Astrocyte (in vitro differentiated cells and primary cell): ENCODE measurements at regions not wholly inside any gene's neighbourhood (a gene's known extent, or its start where the extent isn't known, plus 50 kb on each side); places are given as distances from the start of the nearest gene placed in this dataset.

ENCODE experiments used
- DNase-seq: peaks from one replicate; pipeline ENCODE4 v3.0.0-alpha.2; 2010; ENCODE audit warnings: low read depth
- FAIRE-seq: peaks from 2 replicates; lab custom pipeline; 2011; peaks lifted over from hg19 to GRCh38; lab: Jason Lieb, UNC
- H2AFZ ChIP-seq: 2 replicates; pipeline ENCODE4 v1.6.0; 2012; ENCODE audit warnings: low read depth, low read length, inconsistent platforms
- H3K27ac ChIP-seq: 2 replicates; pipeline ENCODE4 v1.5.1; 2011; ENCODE audit warnings: low read depth, low read length, inconsistent platforms
- H3K27me3 ChIP-seq: 2 replicates; pipeline ENCODE4 v1.6.0; 2011; ENCODE audit warnings: low read length, inconsistent platforms; ENCODE audit not compliant: insufficient read depth
- H3K36me3 ChIP-seq: 2 replicates; pipeline ENCODE4 v1.5.1; 2011; ENCODE audit warnings: low read length, inconsistent platforms; ENCODE audit not compliant: insufficient read depth
- H3K4me1 ChIP-seq: 2 replicates; pipeline ENCODE4 v1.5.1; 2011; ENCODE audit warnings: low read length, inconsistent platforms; ENCODE audit not compliant: insufficient read depth
- H3K4me2 ChIP-seq: 2 replicates; pipeline ENCODE4 v1.6.0; 2012; ENCODE audit warnings: low read length, inconsistent platforms
- H3K4me3 ChIP-seq: 2 replicates; pipeline ENCODE4 v1.5.1; 2011; ENCODE audit warnings: low read depth, mild to moderate bottlenecking, low read length, inconsistent platforms; ENCODE audit not compliant: insufficient read depth
- H3K79me2 ChIP-seq: 2 replicates; pipeline ENCODE4 v1.6.0; 2012; ENCODE audit warnings: mild to moderate bottlenecking, low read length, inconsistent platforms; ENCODE audit not compliant: insufficient read depth
- H3K9ac ChIP-seq: 2 replicates; pipeline ENCODE4 v1.6.0; 2012; ENCODE audit warnings: mild to moderate bottlenecking, low read length, inconsistent platforms
- H3K9me3 ChIP-seq: 2 replicates; pipeline ENCODE4 v1.5.1; 2012; ENCODE audit warnings: low read depth, mild to moderate bottlenecking, low read length, inconsistent platforms; ENCODE audit not compliant: insufficient read depth
- H4K20me1 ChIP-seq: 2 replicates; pipeline ENCODE4 v1.6.0; 2012; ENCODE audit warnings: low read length, inconsistent platforms; ENCODE audit not compliant: insufficient read depth
- H3K27ac Mint-ChIP-seq: one replicate; pipeline ENCODE4 v1.8.0; 2021; ENCODE audit warnings: mild to moderate bottlenecking, mixed read lengths; ENCODE audit not compliant: unreplicated experiment
- H3K27me3 Mint-ChIP-seq: one replicate; pipeline ENCODE4 v1.8.0; 2021; ENCODE audit warnings: low read depth, mixed read lengths; ENCODE audit not compliant: unreplicated experiment
- H3K36me3 Mint-ChIP-seq: one replicate; pipeline ENCODE4 v1.8.0; 2021; ENCODE audit warnings: low read depth, mixed read lengths; ENCODE audit not compliant: unreplicated experiment
- H3K4me1 Mint-ChIP-seq: one replicate; pipeline ENCODE4 v1.8.0; 2021; ENCODE audit warnings: low read depth, mixed read lengths; ENCODE audit not compliant: unreplicated experiment
- H3K4me3 Mint-ChIP-seq: one replicate; pipeline ENCODE4 v1.8.0; 2021; ENCODE audit warnings: mild to moderate bottlenecking, moderate library complexity, mixed read lengths; ENCODE audit not compliant: unreplicated experiment
- H3K9me3 Mint-ChIP-seq: one replicate; pipeline ENCODE4 v1.8.0; 2021; ENCODE audit warnings: mild to moderate bottlenecking, mixed read lengths; ENCODE audit not compliant: unreplicated experiment
- CTCF ChIP-seq: IDR thresholded peaks from 2 replicates; pipeline ENCODE4 v1.5.1; 2011; ENCODE audit warnings: low read depth, mild to moderate bottlenecking, inconsistent platforms, low read length, moderate library complexity; ENCODE audit not compliant: insufficient read depth
- EZH2 ChIP-seq: IDR thresholded peaks from 2 replicates; pipeline ENCODE4 v1.6.1; 2012; ENCODE audit warnings: mild to moderate bottlenecking, low read length, inconsistent platforms; ENCODE audit not compliant: insufficient read depth

- no peak overlapping the region for H3K27ac ChIP-seq
- H4K20me1 ChIP-seq: no peaks in the 10 kb centered on the region
- DNase-seq (peak; percentile 91), FAIRE-seq (peak; percentile 92)
- no peaks in the 10 kb centered on the region for H3K9me3 Mint-ChIP-seq
- no peak for TF ChIP-seq CTCF
- no peak for TF ChIP-seq EZH2
- H3K4me1 ChIP-seq: peaks cover 5% of the 10 kb centered on the region
- H3K27me3 Mint-ChIP-seq: no peaks in the 10 kb centered on the region
- peak overlapping the region; percentile 76 for H3K27ac Mint-ChIP-seq
- no peaks in the 10 kb centered on the region for H3K36me3 ChIP-seq
- no peak overlapping the region for H3K4me3 Mint-ChIP-seq
- H2AFZ ChIP-seq: no peak overlapping the region
- peaks cover 7% of the 10 kb centered on the region for H3K27me3 ChIP-seq
- H3K79me2 ChIP-seq: no peaks in the 10 kb centered on the region
- H3K36me3 Mint-ChIP-seq: no peaks in the 10 kb centered on the region
- H3K9ac ChIP-seq: no peak overlapping the region
- peak overlapping the region; percentile 47 for H3K4me2 ChIP-seq
- H3K9me3 ChIP-seq: no peaks in the 10 kb centered on the region
- no peak overlapping the region for H3K4me3 ChIP-seq
- H3K4me1 Mint-ChIP-seq: peaks cover 18% of the 10 kb centered on the region
These were observed 231.3 kb upstream of the PITX2 start for GRCh38 chr4:110854021-110854678.

- FAIRE-seq (no peak), DNase-seq (no peak)
- no peaks in the 10 kb centered on the region for H4K20me1 ChIP-seq
- H3K4me1 Mint-ChIP-seq: no peaks in the 10 kb centered on the region
- no peaks in the 10 kb centered on the region for H3K36me3 Mint-ChIP-seq
- H3K9me3 Mint-ChIP-seq: no peaks in the 10 kb centered on the region
- H3K27ac Mint-ChIP-seq: no peak overlapping the region
- H3K4me2 ChIP-seq: no peak overlapping the region
- H3K27me3 ChIP-seq: peaks cover 2% of the 10 kb centered on the region
- H3K4me3 Mint-ChIP-seq: no peak overlapping the region
- H3K9me3 ChIP-seq: no peaks in the 10 kb centered on the region
- no peak overlapping the region for H3K4me3 ChIP-seq
- no peaks in the 10 kb centered on the region for H3K79me2 ChIP-seq
- H3K27ac ChIP-seq: no peak overlapping the region
- H3K4me1 ChIP-seq: peaks cover 2% of the 10 kb centered on the region
- TF ChIP-seq EZH2 (no peak), CTCF (no peak)
- no peak overlapping the region for H3K9ac ChIP-seq
- no peak overlapping the region for H2AFZ ChIP-seq
- H3K36me3 ChIP-seq: no peaks in the 10 kb centered on the region
- no peaks in the 10 kb centered on the region for H3K27me3 Mint-ChIP-seq
These were observed 237.2 kb upstream of the PITX2 start for GRCh38 chr4:110860125-110860524.

GRCh38 chr4:110860901-110861300, 238.0 kb upstream of the PITX2 start:
- Histone ChIP-seq H3K27me3 (peaks cover 2% of the 10 kb centered on the region), H3K79me2 (no peaks in the 10 kb centered on the region), H3K9me3 (no peaks in the 10 kb centered on the region), H4K20me1 (no peaks in the 10 kb centered on the region), H2AFZ (no peak overlapping the region), H3K27ac (no peak overlapping the region), H3K9ac (no peak overlapping the region), H3K36me3 (no peaks in the 10 kb centered on the region), H3K4me3 (no peak overlapping the region), H3K4me2 (no peak overlapping the region), H3K4me1 (peaks cover 3% of the 10 kb centered on the region)
- Mint-ChIP-seq H3K9me3 (no peaks in the 10 kb centered on the region), H3K4me1 (peaks cover 4% of the 10 kb centered on the region), H3K4me3 (no peak overlapping the region), H3K27me3 (no peaks in the 10 kb centered on the region), H3K27ac (no peak overlapping the region), H3K36me3 (no peaks in the 10 kb centered on the region)
- no peak for TF ChIP-seq EZH2
- TF ChIP-seq CTCF: no peak
- DNase-seq (no peak), FAIRE-seq (no peak)
